ENCODE measurements at regions not wholly inside any gene's neighbourhood (a gene's known extent, or its start where the extent isn't known, plus 50 kb on each side); places are given as distances from the start of the nearest gene placed in this dataset.
"Not testable (repeated sequence)": the region's sequence is repeated elsewhere in the genome, so short reads cannot be mapped to it uniquely, and the experiment has no call there.

- no peak for DNase-seq
Measured at GRCh38 chr3:188003188-188004171, 150.5 kb upstream of the LPP start.

- DNase-seq: no peak
Measured at GRCh38 chr3:188006726-188007393, 147.1 kb upstream of the LPP start.

DNA sequence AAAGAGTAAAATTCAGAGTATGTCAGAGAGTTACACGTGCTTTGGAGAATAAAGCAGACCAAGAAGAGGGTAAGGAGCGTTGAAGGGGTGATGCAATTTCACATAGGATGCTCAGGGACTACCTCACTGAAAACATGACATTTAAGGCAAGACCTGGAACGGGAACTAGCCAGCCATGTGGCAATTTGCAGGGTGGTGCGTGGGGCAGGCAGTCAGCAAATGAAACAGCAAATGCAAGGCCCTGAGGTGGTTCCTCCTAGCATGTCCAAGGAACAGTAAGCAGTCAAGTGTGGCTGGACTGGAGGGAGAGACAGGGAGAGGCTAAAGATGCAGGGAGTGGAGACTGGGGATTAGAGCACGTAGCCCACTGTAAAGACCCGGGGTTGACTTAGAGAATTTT lies 146.1 kb upstream of the LPP start:
- DNase-seq: no peak

GRCh38 chr3:188008582-188009213 lies 145.3 kb upstream of the LPP start:
- DNase-seq: no peak

GRCh38 chr3:188010478-188010877 lies 143.5 kb upstream of the LPP start:
- DNase-seq: no peak

- no peak for DNase-seq
Measured at GRCh38 chr3:188019727-188020126, 134.2 kb upstream of the LPP start.

DNA sequence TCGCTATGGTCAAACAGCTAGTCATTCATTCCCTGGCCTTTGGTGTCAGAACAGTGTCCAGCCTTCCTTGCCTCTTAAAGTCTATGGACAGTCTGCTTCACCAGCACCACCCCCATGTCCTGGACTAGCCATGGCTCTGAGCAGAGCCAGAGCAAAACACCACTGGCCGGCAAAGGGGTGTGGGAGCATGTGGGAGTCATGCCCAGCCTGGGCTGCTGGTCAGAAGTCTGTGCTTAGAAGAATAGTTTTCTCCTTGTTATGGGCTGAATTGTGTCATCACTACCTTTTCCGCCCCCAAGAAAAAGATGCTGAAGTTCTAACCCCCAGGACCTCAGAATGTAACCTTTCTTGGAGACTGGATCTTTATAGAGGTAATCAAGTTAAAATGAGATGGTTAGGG lies 132.9 kb upstream of the LPP start:
- DNase-seq: no peak

- DNase-seq: no peak
Measured at GRCh38 chr3:188021502-188022040, 132.4 kb upstream of the LPP start.

DNA sequence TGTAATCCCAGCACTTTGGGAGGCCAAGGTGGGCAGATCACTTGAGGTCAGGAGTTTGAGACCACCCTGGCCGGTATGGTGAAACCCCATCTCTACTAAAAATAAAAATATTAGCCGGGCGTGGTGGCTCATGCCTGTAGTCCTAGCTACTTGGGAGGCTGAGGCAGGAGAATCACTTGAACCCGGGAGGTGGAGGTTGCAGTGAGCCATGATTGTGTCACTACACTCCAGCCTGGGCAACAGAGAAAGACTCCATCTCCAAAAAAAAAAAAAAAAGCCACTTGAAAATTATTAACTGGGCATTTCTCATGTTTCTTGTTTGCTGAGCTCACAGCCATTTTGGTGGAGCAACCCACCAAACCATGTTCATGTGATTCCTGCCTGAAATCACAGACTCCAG lies 131.1 kb upstream of the LPP start:
- DNase-seq: not testable (repeated sequence)

DNA sequence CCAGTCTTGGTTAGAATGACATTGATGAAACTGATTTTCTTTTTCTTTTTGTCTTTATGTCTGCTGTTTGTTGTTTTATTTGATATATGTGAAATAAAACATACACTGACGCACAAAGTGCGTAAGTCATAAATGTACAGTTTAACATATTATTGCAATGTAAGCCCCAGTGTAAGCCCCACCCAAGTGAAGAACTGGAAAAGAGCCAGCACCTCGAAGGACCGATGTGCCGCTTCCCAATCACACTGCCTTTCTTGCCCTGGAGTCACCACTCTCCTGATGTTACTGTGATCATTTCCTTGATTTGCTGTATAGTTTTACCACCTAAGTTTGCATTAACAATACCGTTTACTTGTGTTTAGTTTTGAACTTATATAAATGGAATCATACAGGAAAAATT lies 128.4 kb upstream of the LPP start:
- DNase-seq: no peak

GRCh38 chr3:188026191-188026968 lies 127.6 kb upstream of the LPP start:
- DNase-seq: no peak

DNA sequence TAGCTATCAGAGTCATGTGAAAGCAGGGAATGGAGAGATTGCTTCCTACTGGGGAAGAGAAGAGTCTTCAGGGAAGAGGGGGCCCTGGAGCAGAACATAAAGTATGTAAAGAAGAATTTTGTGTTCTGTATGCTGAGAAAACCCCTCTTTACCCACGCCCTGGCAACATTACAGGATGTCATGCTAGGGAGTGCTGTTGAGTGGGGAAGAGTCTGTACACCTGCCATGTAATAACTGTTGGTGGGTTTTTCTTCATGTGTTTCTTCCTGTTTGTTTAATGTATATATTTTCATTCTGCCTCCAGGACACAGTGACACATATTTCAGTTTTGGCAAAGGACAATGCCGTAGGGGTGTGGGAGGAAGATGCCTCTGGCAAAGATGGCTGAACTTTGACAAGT lies 122.8 kb upstream of the LPP start:
- DNase-seq: no peak

DNA sequence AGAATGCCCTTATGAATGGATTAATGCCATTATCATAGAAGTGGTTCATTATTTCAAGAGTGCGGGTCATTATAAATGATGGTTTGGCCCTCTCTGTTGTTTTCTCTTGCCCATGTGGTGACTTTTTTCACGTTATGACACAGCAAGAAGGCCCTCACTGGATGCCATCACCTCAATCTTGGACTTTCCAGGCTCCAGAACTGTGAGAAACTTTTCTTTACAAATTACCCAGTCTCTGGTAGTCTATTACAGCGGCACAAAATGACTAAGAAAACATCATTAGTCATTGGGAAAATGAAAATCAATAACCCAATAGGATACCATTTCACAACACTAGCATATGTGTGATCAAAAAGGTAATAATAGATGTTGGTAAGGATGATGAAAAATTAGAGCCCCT lies 119.0 kb upstream of the LPP start:
- DNase-seq: no peak

- no peak for DNase-seq
Measured at GRCh38 chr3:188036375-188037194, 117.4 kb upstream of the LPP start.

DNA sequence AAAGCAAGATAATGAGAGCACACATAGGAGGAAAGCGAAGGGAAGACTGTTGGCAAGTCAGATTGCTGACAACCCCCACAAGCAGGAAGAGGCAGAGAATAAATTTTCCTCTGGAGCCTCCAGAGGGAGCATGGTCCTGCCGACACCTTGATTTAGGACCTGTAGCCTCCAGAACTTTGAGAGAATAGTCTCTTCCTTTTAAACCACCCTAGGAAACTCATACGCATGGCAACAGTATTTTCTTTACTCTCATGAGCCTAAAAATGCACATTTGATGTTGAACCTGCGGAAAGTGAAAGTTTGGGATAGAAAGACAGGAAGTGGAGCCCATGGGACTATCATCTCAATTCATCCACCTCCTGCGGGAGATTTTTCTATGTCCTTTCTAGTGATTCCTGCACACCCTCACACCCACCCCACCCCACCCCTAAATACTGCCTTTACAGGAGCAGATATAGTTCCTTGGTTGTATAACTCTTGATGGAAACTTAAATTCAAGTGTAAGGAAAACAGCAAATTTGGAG lies 116.7 kb upstream of the LPP start:
- no peak for DNase-seq

- DNase-seq: no peak
Measured at GRCh38 chr3:188037965-188038581, 115.9 kb upstream of the LPP start.

- no peak for DNase-seq
Measured at GRCh38 chr3:188041193-188041592, 112.8 kb upstream of the LPP start.

DNA sequence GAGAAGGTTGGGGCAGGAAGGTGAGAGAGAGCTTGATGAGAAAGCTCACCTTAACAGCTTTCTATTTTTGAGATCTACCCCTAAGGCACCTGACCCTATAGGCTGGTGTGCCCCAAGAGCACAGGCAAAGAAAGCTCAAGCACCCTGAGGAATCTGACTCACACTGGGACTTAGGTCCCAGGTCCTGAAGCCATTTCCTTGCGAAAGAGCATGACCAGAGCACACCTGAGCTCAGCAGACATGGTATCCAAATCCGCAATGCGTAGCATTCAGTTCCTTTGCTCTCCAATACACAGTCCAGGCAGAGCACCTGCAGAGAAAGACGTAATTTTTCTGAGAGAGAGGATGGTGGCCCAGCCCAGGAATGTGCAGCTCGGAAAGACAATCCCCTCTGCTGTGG lies 112.1 kb upstream of the LPP start:
- no peak for DNase-seq

DNA sequence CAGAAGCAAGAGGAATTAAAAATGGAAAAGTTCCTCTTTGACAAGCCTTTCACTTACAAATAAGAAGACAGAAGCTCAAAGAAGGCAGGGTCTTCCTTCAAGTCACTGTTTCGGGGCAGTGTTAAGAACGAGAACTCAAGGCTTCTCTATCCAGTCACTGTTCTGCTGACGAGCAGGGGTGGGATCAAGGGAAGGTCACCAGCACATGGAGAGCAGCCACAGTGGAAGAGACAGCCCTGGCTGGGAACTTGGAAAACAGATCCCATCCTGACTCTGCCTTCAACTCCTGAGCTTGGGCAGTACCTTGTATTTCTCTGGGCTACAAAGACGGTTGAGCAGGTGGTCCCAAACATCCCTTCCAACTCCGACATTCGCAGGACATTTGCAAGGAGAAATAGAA lies 111.5 kb upstream of the LPP start:
- DNase-seq: no peak

- no peak for DNase-seq
Measured at GRCh38 chr3:188043891-188044290, 110.1 kb upstream of the LPP start.

Data from activated CD8-positive, alpha-beta memory T cell treated with anti-CD3 and anti-CD28 coated beads for 24 hours (primary cell).